LNCaP clone FGC (cell line): ENCODE measurements at regions not wholly inside any gene's neighbourhood (a gene's known extent, or its start where the extent isn't known, plus 50 kb on each side); places are given as distances from the start of the nearest gene placed in this dataset.

ENCODE experiments used
- DNase-seq: peaks from one replicate; pipeline ENCODE4 v3.0.0-alpha.2; 2011; ENCODE audit warnings: low read depth
- H3K4me3 ChIP-seq: 2 replicates; pipeline ENCODE4 v1.5.1; 2011; ENCODE audit warnings: mild to moderate bottlenecking, low read depth, low read length, control low read depth
- TF ChIP-seq, protein P1 (sequence below): IDR thresholded peaks from 2 replicates; pipeline ENCODE4 v1.5.1; 2012; ENCODE audit warnings: mild to moderate bottlenecking; ENCODE audit not compliant: control insufficient read depth, insufficient read depth; ENCODE audit errors: extremely low read depth

- TF ChIP-seq, protein P1, sequence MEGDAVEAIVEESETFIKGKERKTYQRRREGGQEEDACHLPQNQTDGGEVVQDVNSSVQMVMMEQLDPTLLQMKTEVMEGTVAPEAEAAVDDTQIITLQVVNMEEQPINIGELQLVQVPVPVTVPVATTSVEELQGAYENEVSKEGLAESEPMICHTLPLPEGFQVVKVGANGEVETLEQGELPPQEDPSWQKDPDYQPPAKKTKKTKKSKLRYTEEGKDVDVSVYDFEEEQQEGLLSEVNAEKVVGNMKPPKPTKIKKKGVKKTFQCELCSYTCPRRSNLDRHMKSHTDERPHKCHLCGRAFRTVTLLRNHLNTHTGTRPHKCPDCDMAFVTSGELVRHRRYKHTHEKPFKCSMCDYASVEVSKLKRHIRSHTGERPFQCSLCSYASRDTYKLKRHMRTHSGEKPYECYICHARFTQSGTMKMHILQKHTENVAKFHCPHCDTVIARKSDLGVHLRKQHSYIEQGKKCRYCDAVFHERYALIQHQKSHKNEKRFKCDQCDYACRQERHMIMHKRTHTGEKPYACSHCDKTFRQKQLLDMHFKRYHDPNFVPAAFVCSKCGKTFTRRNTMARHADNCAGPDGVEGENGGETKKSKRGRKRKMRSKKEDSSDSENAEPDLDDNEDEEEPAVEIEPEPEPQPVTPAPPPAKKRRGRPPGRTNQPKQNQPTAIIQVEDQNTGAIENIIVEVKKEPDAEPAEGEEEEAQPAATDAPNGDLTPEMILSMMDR = no peak
- no peak overlapping the region for H3K4me3 ChIP-seq
- no peak for DNase-seq
Measured at GRCh38 chr18:22467760-22468553, 50.2 kb upstream of the CTAGE1 start.

DNA sequence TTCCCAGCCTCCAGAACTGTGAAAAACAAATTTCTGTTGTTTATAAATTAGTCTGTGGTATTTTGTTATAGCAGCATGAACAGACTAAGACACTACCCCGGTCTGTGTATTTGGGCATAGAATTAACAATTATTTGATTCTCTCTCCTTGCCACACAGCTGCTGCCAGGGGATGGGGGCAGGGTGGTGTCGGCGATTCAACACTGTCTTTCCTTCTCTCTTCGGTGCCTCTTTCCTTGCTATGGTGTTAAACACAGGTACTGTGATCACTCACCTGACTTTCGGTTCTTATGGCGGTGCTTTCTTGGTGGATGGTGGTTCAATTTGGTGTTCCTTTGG lies 50.8 kb upstream of the CTAGE1 start:
- H3K4me3 ChIP-seq = no peak overlapping the region
- TF ChIP-seq, protein P1 = no peak
- no peak for DNase-seq

DNA sequence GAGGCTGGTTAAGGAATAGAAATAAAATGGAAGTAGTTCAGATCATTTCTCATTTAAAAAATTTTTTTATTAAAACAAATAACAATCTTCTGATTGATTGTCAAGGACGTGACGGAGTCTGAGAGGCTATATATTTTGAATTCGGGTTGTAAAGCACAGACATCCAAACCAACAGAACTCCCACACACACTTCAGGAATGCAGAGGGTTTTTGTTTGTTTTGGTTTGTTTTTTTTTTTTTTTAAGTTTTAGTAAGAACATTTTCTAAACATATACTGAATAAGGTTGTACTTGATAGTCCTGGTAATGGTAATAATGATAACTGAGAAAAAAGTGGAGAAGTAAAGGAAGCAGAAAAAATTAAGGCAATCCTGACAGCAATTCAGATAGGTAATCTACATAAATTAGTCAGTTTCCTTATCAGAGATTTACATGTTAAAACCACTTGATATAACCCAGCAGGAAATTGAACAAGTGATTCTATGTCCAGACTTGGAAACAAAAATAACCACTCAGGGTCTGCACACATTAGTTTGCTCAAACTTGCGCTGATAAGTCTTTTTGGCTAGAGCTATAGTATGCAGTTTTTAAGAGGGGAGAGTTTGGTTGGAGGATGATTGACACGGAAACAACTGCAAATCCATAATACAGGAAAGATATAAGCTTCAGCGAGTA lies 51.5 kb upstream of the CTAGE1 start:
- no peak for DNase-seq
- TF ChIP-seq, protein P1 = no peak
- no peak overlapping the region for H3K4me3 ChIP-seq

GRCh38 chr18:22469926-22470247 lies 52.2 kb upstream of the CTAGE1 start:
- TF ChIP-seq, protein P1 = no peak
- DNase-seq = no peak
- no peak overlapping the region for H3K4me3 ChIP-seq

GRCh38 chr18:22470248-22471235 lies 52.8 kb upstream of the CTAGE1 start:
- TF ChIP-seq, protein P1 = no peak
- no peak overlapping the region for H3K4me3 ChIP-seq
- DNase-seq = no peak

DNA sequence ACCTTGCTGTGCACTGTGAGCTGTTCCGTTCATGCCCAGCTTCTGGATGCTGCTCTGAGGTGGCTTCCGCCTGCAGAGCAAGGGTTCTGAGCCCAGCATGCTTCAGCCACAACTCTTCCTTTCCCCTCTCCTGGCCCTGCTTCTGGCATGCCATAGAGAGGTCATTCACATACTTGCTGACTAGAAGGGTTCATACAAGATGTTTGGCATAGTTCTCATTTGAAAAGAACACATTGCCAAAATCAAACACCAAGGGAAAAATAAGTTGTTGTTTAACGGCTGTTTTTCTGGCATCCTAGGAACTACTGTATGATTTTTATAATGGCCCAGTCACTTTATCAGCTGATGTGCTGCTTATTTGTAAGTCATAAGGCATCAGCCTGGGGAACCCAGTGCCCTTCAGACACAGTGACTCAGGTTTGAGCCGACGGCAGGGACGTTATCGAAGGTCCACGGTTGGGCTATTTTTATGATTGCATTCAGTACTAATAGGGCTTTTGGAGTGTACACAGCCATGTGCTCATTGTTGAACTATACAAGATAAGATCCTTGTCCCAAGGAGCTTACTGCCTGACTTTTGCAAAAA lies 53.9 kb upstream of the CTAGE1 start:
- TF ChIP-seq, protein P1 = no peak
- DNase-seq = no peak
- no peak overlapping the region for H3K4me3 ChIP-seq
